H9 (cell line): ENCODE measurements at regions not wholly inside any gene's neighbourhood (a gene's known extent, or its start where the extent isn't known, plus 50 kb on each side); places are given as distances from the start of the nearest gene placed in this dataset.

ENCODE experiments used
- DNase-seq: peaks from one replicate; pipeline ENCODE4 v3.0.0-alpha.2; 2017
- H2AFZ ChIP-seq: one replicate; pipeline ENCODE4 v1.6.1; 2013; ENCODE audit warnings: mild to moderate bottlenecking, low read length, control low read depth, moderate library complexity
- H2AK5ac ChIP-seq: 2 replicates; pipeline ENCODE4 v1.6.1; 2013; ENCODE audit warnings: low read length, control low read depth, mixed read lengths; ENCODE audit not compliant: insufficient read length
- H2BK120ac ChIP-seq: one replicate; pipeline ENCODE4 v1.6.1; 2013; ENCODE audit warnings: low read depth, mild to moderate bottlenecking, low read length, control low read depth, inconsistent platforms; ENCODE audit not compliant: poor library complexity, severe bottlenecking
- H2BK12ac ChIP-seq: 2 replicates; pipeline ENCODE4 v1.6.1; 2013; ENCODE audit warnings: low read length, control low read depth, mixed read lengths, low read depth; ENCODE audit not compliant: insufficient read length
- H2BK15ac ChIP-seq: 2 replicates; pipeline ENCODE4 v1.6.1; 2013; ENCODE audit warnings: low read depth, low read length, control low read depth
- H2BK20ac ChIP-seq: one replicate; pipeline ENCODE4 v1.6.1; 2013; ENCODE audit warnings: low read depth, mild to moderate bottlenecking, low read length, control low read depth, inconsistent platforms; ENCODE audit not compliant: poor library complexity, severe bottlenecking
- H2BK5ac ChIP-seq: 2 replicates; pipeline ENCODE4 v1.6.1; 2013; ENCODE audit warnings: low read length, control low read depth, mixed read lengths; ENCODE audit not compliant: insufficient read length
- H3K14ac ChIP-seq: 2 replicates; pipeline ENCODE4 v1.6.1; 2013; ENCODE audit warnings: low read length, control low read depth; ENCODE audit not compliant: insufficient read depth
- H3K18ac ChIP-seq: 2 replicates; pipeline ENCODE4 v1.6.1; 2013; ENCODE audit warnings: low read depth, mild to moderate bottlenecking, mixed read lengths, low read length, control low read depth; ENCODE audit not compliant: insufficient read length
- H3K23ac ChIP-seq: 2 replicates; pipeline ENCODE4 v1.6.1; 2013; ENCODE audit warnings: low read length, control low read depth, mixed read lengths, low read depth; ENCODE audit not compliant: insufficient read length
- H3K23me2 ChIP-seq: 2 replicates; pipeline ENCODE4 v1.6.1; 2013; ENCODE audit warnings: low read depth, mild to moderate bottlenecking, mixed read lengths, low read length, control low read depth; ENCODE audit not compliant: insufficient read length, poor library complexity, severe bottlenecking
- H3K27ac ChIP-seq: 2 replicates; pipeline ENCODE4 v1.5.1; 2013; ENCODE audit warnings: low read length, control low read depth, mixed read lengths, low read depth; ENCODE audit not compliant: insufficient read length
- H3K27me3 ChIP-seq: 2 replicates; pipeline ENCODE4 v1.6.1; 2013; ENCODE audit warnings: low read length, control low read depth, inconsistent platforms; ENCODE audit not compliant: insufficient read depth
- H3K4ac ChIP-seq: 2 replicates; pipeline ENCODE4 v1.6.1; 2013; ENCODE audit warnings: low read depth, mild to moderate bottlenecking, control low read depth, inconsistent platforms, low read length, moderate library complexity
- H3K4me1 ChIP-seq: 2 replicates; pipeline ENCODE4 v1.6.1; 2013; ENCODE audit warnings: low read length, control low read depth, inconsistent platforms; ENCODE audit not compliant: insufficient read depth
- H3K4me2 ChIP-seq: 2 replicates; pipeline ENCODE4 v1.6.1; 2013; ENCODE audit warnings: low read length, control low read depth, mixed read lengths; ENCODE audit not compliant: insufficient read length, insufficient read depth
- H3K56ac ChIP-seq: 2 replicates; pipeline ENCODE4 v1.6.1; 2013; ENCODE audit warnings: low read depth, mild to moderate bottlenecking, mixed read lengths, low read length, control low read depth; ENCODE audit not compliant: insufficient read length
- H3K79me1 ChIP-seq: 2 replicates; pipeline ENCODE4 v1.6.1; 2013; ENCODE audit warnings: low read depth, mild to moderate bottlenecking, moderate library complexity, low read length, control low read depth, inconsistent platforms; ENCODE audit not compliant: insufficient read depth, poor library complexity, severe bottlenecking
- H3K79me2 ChIP-seq: 2 replicates; pipeline ENCODE4 v1.6.1; 2013; ENCODE audit warnings: low read length, control low read depth, inconsistent platforms; ENCODE audit not compliant: insufficient read depth
- H3K9ac ChIP-seq: 2 replicates; pipeline ENCODE4 v1.6.1; 2013; ENCODE audit warnings: low read length, control low read depth, mixed read lengths; ENCODE audit not compliant: insufficient read length; ENCODE audit errors: extremely low read depth
- H3K9me3 ChIP-seq: one replicate; pipeline ENCODE4 v1.6.1; 2013; ENCODE audit warnings: low read depth, low read length, inconsistent platforms; ENCODE audit not compliant: control insufficient read depth
- H3T11ph ChIP-seq: one replicate; pipeline ENCODE4 v1.6.1; 2013; ENCODE audit warnings: mild to moderate bottlenecking, low read length, control low read depth, inconsistent platforms
- H4K20me1 ChIP-seq: one replicate; pipeline ENCODE4 v1.6.1; 2013; ENCODE audit not compliant: control insufficient read depth, insufficient read length, insufficient read depth
- H4K5ac ChIP-seq: 2 replicates; pipeline ENCODE4 v1.6.1; 2013; ENCODE audit warnings: low read depth, mild to moderate bottlenecking, mixed read lengths, low read length, control low read depth; ENCODE audit not compliant: insufficient read length
- H4K8ac ChIP-seq: replicated peaks from 2 replicates; pipeline ENCODE4 v1.6.1; 2013; ENCODE audit warnings: low read length, control low read depth, mixed read lengths, low read depth; ENCODE audit not compliant: insufficient read length
- H4K91ac ChIP-seq: 2 replicates; pipeline ENCODE4 v1.6.1; 2013; ENCODE audit warnings: low read depth, mild to moderate bottlenecking, moderate library complexity, mixed read lengths, low read length, control low read depth; ENCODE audit not compliant: insufficient read length
- H3K27ac Mint-ChIP-seq, 3 experiments: 2 replicates in 2 of 3; 3 replicates in 1 of 3; pipeline ENCODE4 v1.8.0; 2020 to 2021; ENCODE audit warnings: mixed read lengths in 3 of 3, mild to moderate bottlenecking in 1 of 3, moderate library complexity in 1 of 3
- H3K27me3 Mint-ChIP-seq: 2 replicates; pipeline ENCODE4 v1.8.0; 2021; ENCODE audit warnings: low read depth, mild to moderate bottlenecking, moderate library complexity, mixed read lengths
- H3K36me3 Mint-ChIP-seq, 3 experiments: 2 replicates in 2 of 3; 3 replicates in 1 of 3; pipeline ENCODE4 v1.8.0; 2020 to 2021; ENCODE audit warnings: low read depth in 3 of 3, mixed read lengths in 3 of 3; ENCODE audit not compliant: insufficient read depth in 1 of 3
- H3K4me1 Mint-ChIP-seq, 2 experiments: 2 replicates each; pipeline ENCODE4 v1.8.0; 2020; ENCODE audit warnings: mixed read lengths in 2 of 2
- H3K4me3 Mint-ChIP-seq, 2 experiments: 2 replicates in 1 of 2; 3 replicates in 1 of 2; pipeline ENCODE4 v1.8.0; 2020 to 2021; ENCODE audit warnings: mild to moderate bottlenecking in 2 of 2, mixed read lengths in 2 of 2, moderate library complexity in 1 of 2
- H3K9me3 Mint-ChIP-seq, 2 experiments: 2 replicates in 1 of 2; 3 replicates in 1 of 2; pipeline ENCODE4 v1.8.0; 2020; ENCODE audit warnings: mild to moderate bottlenecking in 2 of 2, mixed read lengths in 2 of 2, moderate library complexity in 1 of 2
- WGBS: extraction: QIAGEN DNeasy Blood & Tissue Kit; methylation state at CpG from one replicate; pipeline ENCODE4 v1.1.7; 2013; ENCODE audit warnings: missing lambda C conversion rate, low lambda C conversion rate, mixed read lengths; ENCODE audit not compliant: insufficient read length; ENCODE audit errors: extremely low coverage; 5-methylcytosine and 5-hydroxymethylcytosine counted together
- TF ChIP-seq, protein P1 (sequence below): fragments of 200-600 bp; sonication (generic); conservative IDR thresholded peaks from 3 replicates; pipeline ENCODE4 v1.8.0; 2021; ENCODE audit warnings: antibody characterized with exemption, mild to moderate bottlenecking

DNA sequence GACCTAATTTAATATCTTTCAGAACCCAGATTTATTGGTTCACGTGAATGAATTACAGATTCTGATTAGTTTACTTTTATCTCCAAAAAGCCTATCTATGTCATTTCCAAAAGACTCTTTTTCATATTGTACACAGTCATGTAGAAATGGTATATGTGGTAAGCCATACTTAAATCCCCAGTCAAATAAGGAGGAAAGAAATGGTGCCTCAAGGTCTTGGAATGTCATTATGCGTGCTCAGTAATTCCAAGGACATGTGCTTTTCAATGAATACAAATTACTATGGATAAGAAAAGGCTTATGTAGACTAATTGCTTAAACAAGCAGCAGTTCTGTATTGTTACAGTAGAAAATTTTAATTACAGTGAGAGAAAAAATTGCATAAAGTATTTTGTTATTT is 64.1 kb upstream of the TYRP1 start:
- Histone ChIP-seq H3K23ac (no peak overlapping the region), H4K20me1 (no peaks in the 10 kb centered on the region), H3K27me3 (no peaks in the 10 kb centered on the region), H2BK12ac (no peak overlapping the region), H3K4me2 (no peak overlapping the region), H3K9me3 (no peaks in the 10 kb centered on the region), H3T11ph (no peak overlapping the region), H3K79me2 (no peaks in the 10 kb centered on the region), H2AK5ac (no peak overlapping the region), H2BK15ac (no peak overlapping the region), H3K23me2 (no peaks in the 10 kb centered on the region), H2BK5ac (no peak overlapping the region), H4K5ac (no peak overlapping the region), H3K4ac (no peak overlapping the region), H3K56ac (no peak overlapping the region), H3K27ac (no peak overlapping the region), H2AFZ (no peak overlapping the region), H4K8ac (no peak overlapping the region), H4K91ac (no peak overlapping the region), H3K4me1 (no peaks in the 10 kb centered on the region; the same call in 1 of the 2 replicates), H2BK20ac (no peak overlapping the region), H2BK120ac (no peak overlapping the region), H3K79me1 (no peaks in the 10 kb centered on the region), H3K18ac (no peak overlapping the region), H3K14ac (no peak overlapping the region), H3K9ac (no peak overlapping the region)
- TF ChIP-seq, protein P1, sequence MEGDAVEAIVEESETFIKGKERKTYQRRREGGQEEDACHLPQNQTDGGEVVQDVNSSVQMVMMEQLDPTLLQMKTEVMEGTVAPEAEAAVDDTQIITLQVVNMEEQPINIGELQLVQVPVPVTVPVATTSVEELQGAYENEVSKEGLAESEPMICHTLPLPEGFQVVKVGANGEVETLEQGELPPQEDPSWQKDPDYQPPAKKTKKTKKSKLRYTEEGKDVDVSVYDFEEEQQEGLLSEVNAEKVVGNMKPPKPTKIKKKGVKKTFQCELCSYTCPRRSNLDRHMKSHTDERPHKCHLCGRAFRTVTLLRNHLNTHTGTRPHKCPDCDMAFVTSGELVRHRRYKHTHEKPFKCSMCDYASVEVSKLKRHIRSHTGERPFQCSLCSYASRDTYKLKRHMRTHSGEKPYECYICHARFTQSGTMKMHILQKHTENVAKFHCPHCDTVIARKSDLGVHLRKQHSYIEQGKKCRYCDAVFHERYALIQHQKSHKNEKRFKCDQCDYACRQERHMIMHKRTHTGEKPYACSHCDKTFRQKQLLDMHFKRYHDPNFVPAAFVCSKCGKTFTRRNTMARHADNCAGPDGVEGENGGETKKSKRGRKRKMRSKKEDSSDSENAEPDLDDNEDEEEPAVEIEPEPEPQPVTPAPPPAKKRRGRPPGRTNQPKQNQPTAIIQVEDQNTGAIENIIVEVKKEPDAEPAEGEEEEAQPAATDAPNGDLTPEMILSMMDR: no peak
- no peaks in the 10 kb centered on the region for H3K9me3 Mint-ChIP-seq
- H3K36me3 Mint-ChIP-seq: no peaks in the 10 kb centered on the region
- no peak overlapping the region for H3K4me3 Mint-ChIP-seq
- no peaks in the 10 kb centered on the region for H3K27me3 Mint-ChIP-seq
- H3K27ac Mint-ChIP-seq: no peak overlapping the region
- peaks cover 24 to 27% of the 10 kb centered on the region in 2 experiments for H3K4me1 Mint-ChIP-seq
- DNase-seq: no peak
- WGBS: no CpG with 5 or more reads among the region's 2 CpGs
